ENCODE measurements at regions not wholly inside any gene's neighbourhood (a gene's known extent, or its start where the extent isn't known, plus 50 kb on each side); places are given as distances from the start of the nearest gene placed in this dataset.

GRCh38 chr6:14633479-14633878, 515.9 kb downstream of the CD83 start:
- no peak for TF ChIP-seq CTCF (IDR thresholded peaks at IDR 0.05)

DNA sequence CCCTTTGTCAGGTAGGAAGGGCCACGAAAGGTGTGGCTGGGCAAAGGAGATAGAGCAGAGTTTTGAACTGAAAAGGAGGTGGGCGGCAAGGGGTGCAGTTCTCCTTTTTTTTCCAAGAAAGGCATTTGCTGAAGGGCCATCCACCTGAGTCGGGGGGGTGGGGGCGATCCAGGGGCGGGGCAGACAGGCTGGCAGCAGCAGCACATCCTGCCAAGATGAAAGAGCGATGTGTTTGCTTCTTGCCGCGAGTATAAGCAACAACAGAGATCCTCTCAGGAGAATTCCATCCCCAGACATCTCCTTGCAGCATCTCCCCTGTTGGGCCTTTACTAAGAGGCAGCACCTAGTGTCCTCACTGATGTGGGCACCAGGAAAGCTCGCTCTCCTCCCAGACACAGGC, 516.5 kb downstream of the CD83 start:
- no peak for TF ChIP-seq CTCF (IDR thresholded peaks at IDR 0.05)

GRCh38 chr6:14635195-14635594, 517.6 kb downstream of the CD83 start:
- no peak for TF ChIP-seq CTCF (IDR thresholded peaks at IDR 0.05)

- TF ChIP-seq CTCF (IDR thresholded peaks at IDR 0.05): no peak
These were observed 518.5 kb downstream of the CD83 start for GRCh38 chr6:14635934-14636591.

GRCh38 chr6:14638435-14638905, 520.9 kb downstream of the CD83 start:
- no peak for TF ChIP-seq CTCF (IDR thresholded peaks at IDR 0.05)

DNA sequence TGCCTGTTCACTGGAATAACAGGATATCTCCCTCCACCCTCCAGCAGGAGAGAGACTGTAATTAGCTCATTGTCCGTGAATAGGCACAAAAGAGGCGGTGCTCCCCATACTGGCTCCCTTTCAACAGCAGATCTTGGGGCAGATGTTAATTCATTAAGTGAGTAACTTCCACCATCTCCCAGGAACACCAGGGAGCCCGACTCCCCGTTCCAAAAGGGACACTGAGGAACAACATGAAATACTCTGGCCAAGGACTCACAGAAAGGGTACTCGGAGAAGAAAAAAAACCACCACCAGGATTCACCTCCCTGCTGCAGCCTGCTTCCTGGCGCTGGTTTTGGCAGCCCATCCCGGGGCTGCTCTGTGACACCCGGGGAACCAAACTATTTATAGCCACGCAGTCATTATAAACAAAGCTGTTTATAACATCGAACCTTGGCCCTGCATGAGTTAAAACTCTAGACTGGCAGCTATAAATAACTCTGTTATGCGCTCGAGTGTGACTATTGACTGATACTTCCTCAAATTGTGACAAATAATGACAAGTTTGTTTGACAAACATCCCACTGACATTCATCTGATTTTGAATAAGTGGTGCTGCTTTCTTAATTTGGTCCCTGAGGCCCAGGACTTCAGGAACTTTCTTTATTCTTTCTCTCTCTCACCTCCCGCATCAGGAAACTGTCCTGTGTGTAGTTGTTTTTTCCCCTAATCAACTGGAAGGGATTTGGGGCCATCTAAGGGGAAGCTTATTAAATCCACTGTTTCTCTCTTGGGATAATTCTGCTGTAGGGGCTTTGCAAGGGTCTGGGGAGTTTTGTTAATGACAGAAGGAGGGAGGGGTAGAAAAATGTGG, 521.6 kb downstream of the CD83 start:
- no peak for TF ChIP-seq CTCF (IDR thresholded peaks at IDR 0.05)

GRCh38 chr6:14639983-14640599, 522.5 kb downstream of the CD83 start:
- TF ChIP-seq CTCF (IDR thresholded peaks at IDR 0.05): no peak
